Kidney (tissue), 13 donors: ENCODE measurements at regions not wholly inside any gene's neighbourhood (a gene's known extent, or its start where the extent isn't known, plus 50 kb on each side); places are given as distances from the start of the nearest gene placed in this dataset.

ENCODE experiments used
- DNase-seq, 5 donors: peaks; one replicate each; pipeline ENCODE4 v3.0.0-alpha.2; 2013 to 2020
- FAIRE-seq: peaks from 2 replicates; lab custom pipeline; 2012; peaks lifted over from hg19 to GRCh38; lab: Jason Lieb, UNC
- H3K27ac ChIP-seq, 2 donors: one replicate each; pipeline ENCODE4 v1.7.0; 2013; ENCODE audit warnings: low read depth in 2 of 2, low read length in 2 of 2, inconsistent platforms in 1 of 2
- H3K27me3 ChIP-seq: one replicate; pipeline ENCODE4 v1.7.1; 2013; ENCODE audit warnings: low read length, inconsistent platforms; ENCODE audit not compliant: control insufficient read depth, insufficient read depth
- H3K36me3 ChIP-seq, 3 donors: one replicate each; pipeline versions ENCODE4 v1.7.0 to v1.7.1; 2013; ENCODE audit warnings: low read length in 3 of 3, control low read depth in 1 of 3, inconsistent platforms in 1 of 3; ENCODE audit not compliant: insufficient read depth in 3 of 3, control insufficient read depth in 2 of 3
- H3K4me1 ChIP-seq, 3 donors: one replicate each; pipeline versions ENCODE4 v1.7.0 to v1.7.1; 2013; ENCODE audit warnings: low read length in 3 of 3, inconsistent platforms in 1 of 3, low read depth in 1 of 3; ENCODE audit not compliant: control insufficient read depth in 2 of 3, insufficient read depth in 2 of 3
- H3K4me3 ChIP-seq, 3 donors: one replicate each; pipeline versions ENCODE4 v1.7.0 to v1.8.1; 2013; ENCODE audit warnings: low read length in 3 of 3, control low read depth in 1 of 3, inconsistent platforms in 1 of 3
- H3K9ac ChIP-seq, 3 donors: one replicate each; pipeline versions ENCODE4 v1.7.0 to v1.7.1; 2013; ENCODE audit warnings: low read length in 3 of 3, control low read depth in 1 of 3, inconsistent platforms in 1 of 3
- H3K9me3 ChIP-seq, 3 donors: one replicate each; pipeline versions ENCODE4 v1.7.0 to v1.7.1; 2013; ENCODE audit warnings: low read length in 3 of 3, control low read depth in 1 of 3, inconsistent platforms in 1 of 3; ENCODE audit not compliant: control insufficient read depth in 2 of 3, insufficient read depth in 1 of 3
- CTCF ChIP-seq: IDR thresholded peaks from 3 replicates; pipeline ENCODE4 v1.5.1; 2012; ENCODE audit warnings: mild to moderate bottlenecking, moderate library complexity, borderline replicate concordance; ENCODE audit not compliant: insufficient read depth; ENCODE audit errors: extremely low read depth
- intact Hi-C: fragments of 100-400 bp; cut with DNase I; formaldehyde crosslinking; loops from one replicate; pipeline ENCODE4 v1.11.1; 2022
- donor health status: control.
- donor health status: control.
- donor health status: control.
- donor health status: control.
- donor health status: control.
- donor health status: DM: yes; HTN: yes; CAD: no.
- donor health status: Normal renal cell carcinoma (clear cell type).

- FAIRE-seq (no peak), DNase-seq (peak in 1 of 5 donors; percentile 48)
- no peaks in the 10 kb centered on the region for H3K27me3 ChIP-seq
- peak overlapping the region in 1 of 2 donors; percentile 32 for H3K27ac ChIP-seq
- H3K4me1 ChIP-seq: peaks cover 0 to 9% (median 5%) of the 10 kb centered on the region in 3 donors
- TF ChIP-seq CTCF: no peak
- intact Hi-C loops: no loop called here
- no peaks in the 10 kb centered on the region for H3K9me3 ChIP-seq
- no peak overlapping the region for H3K9ac ChIP-seq
- H3K36me3 ChIP-seq: no peaks in the 10 kb centered on the region
- no peak overlapping the region for H3K4me3 ChIP-seq
Measured at GRCh38 chr5:142390334-142390733, 65.5 kb upstream of the SPRY4 start.

DNA sequence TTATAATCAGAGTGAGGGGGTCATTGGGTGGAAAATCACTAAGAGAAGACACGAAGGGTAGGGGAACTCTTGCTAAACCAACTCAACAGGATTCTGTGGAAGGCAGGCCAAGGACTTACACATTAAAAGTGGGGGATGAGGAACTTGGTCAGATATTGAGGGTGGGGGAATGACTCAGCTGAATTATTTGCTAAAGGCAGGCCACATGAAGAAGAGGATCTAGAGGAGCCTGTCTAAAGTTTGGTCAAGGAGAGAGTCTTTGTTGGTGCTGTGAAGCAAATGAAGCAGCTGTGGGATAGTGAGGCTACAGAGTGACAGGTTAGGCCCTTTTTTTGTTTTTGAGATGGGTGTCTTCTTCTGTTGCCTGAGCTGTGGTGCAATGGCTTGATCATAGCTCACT, 63.9 kb upstream of the SPRY4 start:
- H3K36me3 ChIP-seq: no peaks in the 10 kb centered on the region
- H3K9me3 ChIP-seq: no peaks in the 10 kb centered on the region
- H3K4me1 ChIP-seq: peaks cover 0 to 9% (median 5%) of the 10 kb centered on the region in 3 donors
- no peak for FAIRE-seq
- H3K27ac ChIP-seq: no peak overlapping the region
- no peak overlapping the region for H3K9ac ChIP-seq
- no peaks in the 10 kb centered on the region for H3K27me3 ChIP-seq
- no peak for DNase-seq
- TF ChIP-seq CTCF: no peak
- H3K4me3 ChIP-seq: no peak overlapping the region
- intact Hi-C loops: no loop called here

GRCh38 chr5:142387024-142387682, 62.3 kb upstream of the SPRY4 start:
- H3K36me3 ChIP-seq: no peaks in the 10 kb centered on the region
- no peak overlapping the region for H3K27ac ChIP-seq
- TF ChIP-seq CTCF: no peak
- FAIRE-seq (no peak), DNase-seq (no peak)
- H3K9ac ChIP-seq: no peak overlapping the region
- no peaks in the 10 kb centered on the region for H3K27me3 ChIP-seq
- H3K4me1 ChIP-seq: peaks cover 0 to 9% (median 5%) of the 10 kb centered on the region in 3 donors
- intact Hi-C loops: no loop called here
- no peaks in the 10 kb centered on the region for H3K9me3 ChIP-seq
- H3K4me3 ChIP-seq: no peak overlapping the region
